22Rv1 (cell line): ENCODE measurements at regions not wholly inside any gene's neighbourhood (a gene's known extent, or its start where the extent isn't known, plus 50 kb on each side); places are given as distances from the start of the nearest gene placed in this dataset.

Source experiments
- ZFX ChIP-seq: fragments of 450-650 bp; IDR thresholded peaks from 2 replicates; pipeline ENCODE4 v1.6.1; 2017; ENCODE audit warnings: antibody characterized with exemption, borderline replicate concordance
- TF ChIP-seq, protein P1 (sequence below): fragments of 450-650 bp; IDR thresholded peaks from 2 replicates; pipeline ENCODE4 v1.5.1; 2017; ENCODE audit warnings: mild to moderate bottlenecking

DNA sequence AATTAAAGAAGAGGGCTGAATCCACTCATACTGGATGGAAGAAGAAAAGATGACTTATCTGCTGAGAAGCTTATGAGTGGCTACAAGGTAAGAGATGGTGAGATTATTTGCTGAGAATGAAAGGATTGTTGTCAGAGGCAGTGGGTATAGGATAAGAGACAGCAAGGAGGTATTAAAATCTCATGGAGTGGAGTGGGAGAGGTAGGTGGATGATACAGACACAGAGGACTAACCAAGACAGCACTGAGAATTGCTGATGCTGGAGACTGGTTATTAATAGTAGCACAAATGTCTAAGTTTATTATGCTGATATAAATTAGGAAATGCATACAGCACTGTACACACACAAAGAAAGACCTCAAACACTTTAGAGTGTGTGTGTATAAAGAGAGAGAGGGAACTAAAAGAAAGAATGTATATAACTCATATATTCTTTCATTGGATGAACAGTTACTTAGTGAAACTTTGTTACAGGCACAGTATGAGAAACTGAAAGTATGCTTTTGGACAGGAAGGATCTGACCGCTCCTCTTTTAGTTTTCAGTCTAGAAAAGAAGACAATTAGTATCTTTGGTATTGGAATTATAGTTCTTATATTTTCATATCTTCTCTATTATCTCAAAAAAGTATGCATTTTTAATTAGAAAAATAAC lies 543.1 kb downstream of the LRFN5 start:
- TF ChIP-seq, protein P1, sequence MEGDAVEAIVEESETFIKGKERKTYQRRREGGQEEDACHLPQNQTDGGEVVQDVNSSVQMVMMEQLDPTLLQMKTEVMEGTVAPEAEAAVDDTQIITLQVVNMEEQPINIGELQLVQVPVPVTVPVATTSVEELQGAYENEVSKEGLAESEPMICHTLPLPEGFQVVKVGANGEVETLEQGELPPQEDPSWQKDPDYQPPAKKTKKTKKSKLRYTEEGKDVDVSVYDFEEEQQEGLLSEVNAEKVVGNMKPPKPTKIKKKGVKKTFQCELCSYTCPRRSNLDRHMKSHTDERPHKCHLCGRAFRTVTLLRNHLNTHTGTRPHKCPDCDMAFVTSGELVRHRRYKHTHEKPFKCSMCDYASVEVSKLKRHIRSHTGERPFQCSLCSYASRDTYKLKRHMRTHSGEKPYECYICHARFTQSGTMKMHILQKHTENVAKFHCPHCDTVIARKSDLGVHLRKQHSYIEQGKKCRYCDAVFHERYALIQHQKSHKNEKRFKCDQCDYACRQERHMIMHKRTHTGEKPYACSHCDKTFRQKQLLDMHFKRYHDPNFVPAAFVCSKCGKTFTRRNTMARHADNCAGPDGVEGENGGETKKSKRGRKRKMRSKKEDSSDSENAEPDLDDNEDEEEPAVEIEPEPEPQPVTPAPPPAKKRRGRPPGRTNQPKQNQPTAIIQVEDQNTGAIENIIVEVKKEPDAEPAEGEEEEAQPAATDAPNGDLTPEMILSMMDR, result no peak
- TF ChIP-seq ZFX, result no peak
